ENCODE measurements at regions not wholly inside any gene's neighbourhood (a gene's known extent, or its start where the extent isn't known, plus 50 kb on each side); places are given as distances from the start of the nearest gene placed in this dataset.

DNA sequence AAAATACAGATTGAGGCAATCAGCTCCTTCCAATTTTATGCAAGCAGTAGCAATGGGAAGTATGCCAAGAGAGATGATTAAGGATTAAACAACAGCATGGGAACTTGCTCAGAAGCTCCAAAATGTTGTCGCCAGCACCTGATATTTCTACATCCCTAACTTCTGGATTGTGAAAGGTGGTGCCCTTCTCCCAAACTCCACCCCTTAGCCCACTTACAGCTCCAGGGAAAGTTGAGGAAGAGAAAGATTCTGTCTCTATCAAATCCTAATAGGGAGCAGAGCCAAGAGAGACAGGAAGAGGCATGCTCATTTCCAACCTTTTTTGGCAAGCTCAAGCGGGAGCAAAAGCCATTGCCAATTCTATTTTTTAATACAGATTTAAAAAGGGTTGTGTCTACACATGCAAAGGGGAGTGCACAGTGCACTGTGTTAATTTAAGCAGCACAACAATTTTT lies 92.4 kb upstream of the NR3C1 start:
- TF ChIP-seq, protein P1, sequence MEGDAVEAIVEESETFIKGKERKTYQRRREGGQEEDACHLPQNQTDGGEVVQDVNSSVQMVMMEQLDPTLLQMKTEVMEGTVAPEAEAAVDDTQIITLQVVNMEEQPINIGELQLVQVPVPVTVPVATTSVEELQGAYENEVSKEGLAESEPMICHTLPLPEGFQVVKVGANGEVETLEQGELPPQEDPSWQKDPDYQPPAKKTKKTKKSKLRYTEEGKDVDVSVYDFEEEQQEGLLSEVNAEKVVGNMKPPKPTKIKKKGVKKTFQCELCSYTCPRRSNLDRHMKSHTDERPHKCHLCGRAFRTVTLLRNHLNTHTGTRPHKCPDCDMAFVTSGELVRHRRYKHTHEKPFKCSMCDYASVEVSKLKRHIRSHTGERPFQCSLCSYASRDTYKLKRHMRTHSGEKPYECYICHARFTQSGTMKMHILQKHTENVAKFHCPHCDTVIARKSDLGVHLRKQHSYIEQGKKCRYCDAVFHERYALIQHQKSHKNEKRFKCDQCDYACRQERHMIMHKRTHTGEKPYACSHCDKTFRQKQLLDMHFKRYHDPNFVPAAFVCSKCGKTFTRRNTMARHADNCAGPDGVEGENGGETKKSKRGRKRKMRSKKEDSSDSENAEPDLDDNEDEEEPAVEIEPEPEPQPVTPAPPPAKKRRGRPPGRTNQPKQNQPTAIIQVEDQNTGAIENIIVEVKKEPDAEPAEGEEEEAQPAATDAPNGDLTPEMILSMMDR (IDR thresholded peaks at IDR 0.05): no peak
- TF ChIP-seq POLR2A (IDR thresholded peaks at IDR 0.05): no peak

All from heart left ventricle (tissue), 13 donors.